ENCODE measurements at regions not wholly inside any gene's neighbourhood (a gene's known extent, or its start where the extent isn't known, plus 50 kb on each side); places are given as distances from the start of the nearest gene placed in this dataset.

DNA sequence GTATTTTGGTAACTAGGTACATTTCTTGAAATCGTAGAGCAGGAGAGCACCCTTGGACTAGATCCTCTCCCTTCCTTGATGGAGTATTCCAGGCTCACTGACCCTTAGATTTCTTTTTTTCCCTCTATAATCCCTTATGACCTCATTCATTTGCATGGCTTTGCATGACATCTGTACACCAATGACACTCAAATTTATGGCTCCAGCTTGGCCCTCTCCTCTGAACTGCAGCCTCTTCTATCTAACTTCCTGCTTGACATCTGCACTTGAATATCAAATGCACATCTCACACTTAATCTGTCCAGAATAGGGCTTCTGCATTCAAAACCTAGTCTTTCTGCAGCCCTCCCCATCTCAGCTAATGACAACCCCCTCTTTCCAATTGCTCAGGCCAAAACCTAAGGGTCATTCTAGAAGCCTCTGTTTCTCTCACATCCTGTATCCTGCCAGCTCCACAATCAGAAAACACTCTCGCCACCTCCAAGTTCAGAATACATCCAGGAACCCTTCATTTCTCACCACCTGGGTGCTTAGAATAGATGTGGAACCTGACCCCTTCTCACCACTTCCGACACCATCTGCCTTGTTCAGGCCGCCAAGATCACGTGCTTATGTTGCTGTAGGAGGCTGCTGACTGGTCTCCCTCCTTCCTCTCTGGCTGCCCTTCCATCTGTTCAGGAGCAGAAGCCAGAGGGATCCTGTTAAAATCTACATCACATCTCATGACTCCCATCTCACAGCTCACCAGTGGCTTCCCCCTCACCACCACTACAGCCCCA, 138.9 kb upstream of the MTNR1B start:
- TF ChIP-seq EZH2phosphoT487 (IDR thresholded peaks at IDR 0.05; ENCODE audit: insufficient read depth, low read depth): no peak
- TF ChIP-seq EZH2 (IDR thresholded peaks at IDR 0.05; ENCODE audit: insufficient read depth, poor library complexity, severe bottlenecking): no peak

Data from GM23248 (cell line).